A549 (cell line): ENCODE measurements at regions not wholly inside any gene's neighbourhood (a gene's known extent, or its start where the extent isn't known, plus 50 kb on each side); places are given as distances from the start of the nearest gene placed in this dataset.
A peak's percentile ranks its signal among the peaks of the same experiment; 100 is the strongest.

ENCODE experiments used
- ATAC-seq, 2 experiments: fragments of 200-7000 bp in 1 of 2; fragments of >200 bp in 1 of 2; cut with Nextera tagmentation in 1 of 2; cut with Tn5 transposase in 1 of 2; 3 replicates each; pipeline versions ENCODE4 v1.8.0 to v1.9.1; 2018 to 2020; ENCODE audit warnings: mild to moderate bottlenecking in 1 of 2, moderate library complexity in 1 of 2
- CTCF ChIA-PET: fragments of 300-600 bp; sonication (Branson Sonifier 250); formaldehyde crosslinking; extraction: SDS; loops from one replicate; lab custom pipeline; 2021; ENCODE audit warnings: antibody characterized with exemption, inconsistent platforms; lab: Yijun Ruan, JAX
- POLR2A ChIA-PET: fragments of 350-600 bp; formaldehyde crosslinking; extraction: SDS; loops from one replicate; lab custom pipeline; 2021; ENCODE audit warnings: antibody characterized with exemption, inconsistent platforms; lab: Yijun Ruan, JAX
- DNase-seq, 2 experiments: peaks; one replicate each; pipeline versions ENCODE4 v3.0.0 to v3.0.0-alpha.2; 2011 to 2016; ENCODE audit warnings: low read depth in 1 of 2, low spot score in 1 of 2
- FAIRE-seq: peaks from 2 replicates; lab custom pipeline; 2011; peaks lifted over from hg19 to GRCh38; lab: Jason Lieb, UNC
- H3K27ac ChIP-seq, 2 experiments: fragments of >200 bp; sonication (Bioruptor Twin); formaldehyde crosslinking; 3 replicates each; pipeline ENCODE4 v1.5.1; 2016 to 2017
- H3K4me1 ChIP-seq: fragments of >200 bp; sonication (Bioruptor Twin); formaldehyde crosslinking; 3 replicates; pipeline ENCODE4 v1.6.1; 2016
- H3K4me2 ChIP-seq: fragments of >200 bp; sonication (Bioruptor Twin); formaldehyde crosslinking; 3 replicates; pipeline ENCODE4 v1.6.1; 2016
- H3K4me3 ChIP-seq: fragments of >200 bp; sonication (Bioruptor Twin); formaldehyde crosslinking; 3 replicates; pipeline ENCODE4 v1.5.1; 2016
- H3K9me3 ChIP-seq: fragments of >200 bp; sonication (Bioruptor Twin); formaldehyde crosslinking; 3 replicates; pipeline ENCODE4 v1.6.1; 2016
- BHLHE40 ChIP-seq: IDR thresholded peaks from 2 replicates; pipeline ENCODE4 v1.6.1; 2012; ENCODE audit warnings: low read depth, low read length, inconsistent platforms
- CEBPB ChIP-seq, 2 experiments: fragments of >200 bp in 1 of 2; sonication (Bioruptor Twin) in 1 of 2; formaldehyde crosslinking in 1 of 2; IDR thresholded peaks; 2 replicates each; pipeline ENCODE4 v1.6.1; 2012 to 2016
- CHD2 ChIP-seq: fragments of 150-350 bp; IDR thresholded peaks from 2 replicates; pipeline ENCODE4 v1.6.1; 2014; ENCODE audit warnings: low read length; ENCODE audit not compliant: partially characterized antibody
- CTCF ChIP-seq: fragments of >200 bp; sonication (Bioruptor Twin); formaldehyde crosslinking; IDR thresholded peaks from 3 replicates; pipeline ENCODE4 v1.5.1; 2016
- EHMT2 ChIP-seq: fragments of 200-600 bp; sonication (generic); IDR thresholded peaks from 2 replicates; pipeline ENCODE4 v1.6.1; 2016; ENCODE audit warnings: antibody characterized with exemption, low read depth, mild to moderate bottlenecking, moderate library complexity
- EP300 ChIP-seq, 2 experiments: fragments of >200 bp; sonication (Bioruptor Twin); formaldehyde crosslinking; IDR thresholded peaks; 2 replicates in 1 of 2; 3 replicates in 1 of 2; pipeline ENCODE4 v1.6.1; 2016 to 2017
- FOXS1 ChIP-seq: fragments of 250-450 bp; sonication (Bioruptor Pico); IDR thresholded peaks from 2 replicates; pipeline ENCODE4 v1.5.0; 2020; ENCODE audit warnings: mild to moderate bottlenecking, moderate library complexity
- GATA3 ChIP-seq: IDR thresholded peaks from 2 replicates; pipeline ENCODE4 v1.6.1; 2012; ENCODE audit warnings: borderline replicate concordance
- HOXA7 ChIP-seq: fragments of 250-450 bp; sonication (Bioruptor Pico); IDR thresholded peaks from 2 replicates; pipeline ENCODE4 v1.5.0; 2020; ENCODE audit warnings: mild to moderate bottlenecking, moderate library complexity
- HOXB5 ChIP-seq: fragments of 250-450 bp; sonication (Bioruptor Pico); IDR thresholded peaks from 2 replicates; pipeline ENCODE4 v1.5.0; 2020; ENCODE audit warnings: mild to moderate bottlenecking, moderate library complexity
- JUN ChIP-seq, 2 experiments: fragments of >200 bp; sonication (Bioruptor Twin); formaldehyde crosslinking; IDR thresholded peaks; 2 replicates in 1 of 2; 3 replicates in 1 of 2; pipeline ENCODE4 v1.6.1; 2016 to 2017
- KDM1A ChIP-seq: fragments of 200-600 bp; sonication (generic); IDR thresholded peaks from 2 replicates; pipeline ENCODE4 v1.6.1; 2016; ENCODE audit warnings: low read depth, mild to moderate bottlenecking
- NFE2L2 ChIP-seq: fragments of 150-350 bp; conservative IDR thresholded peaks from 2 replicates; pipeline ENCODE4 v1.6.1; 2014; ENCODE audit warnings: low read length
- POLR2AphosphoS2 ChIP-seq: conservative IDR thresholded peaks from 2 replicates; pipeline ENCODE4 v1.6.1; 2012; ENCODE audit warnings: low read length, improper control_type of control experiment, inconsistent platforms
- RARB ChIP-seq: fragments of 250-450 bp; sonication (Bioruptor Pico); IDR thresholded peaks from 2 replicates; pipeline ENCODE4 v1.8.0; 2021; ENCODE audit warnings: mild to moderate bottlenecking, moderate library complexity
- RCOR1 ChIP-seq: fragments of 150-350 bp; IDR thresholded peaks from 2 replicates; pipeline ENCODE4 v1.6.1; 2014; ENCODE audit warnings: antibody characterized with exemption, low read length, low read depth
- REST ChIP-seq: fragments of 200-600 bp; sonication (generic); IDR thresholded peaks from 2 replicates; pipeline ENCODE4 v1.6.1; 2016; ENCODE audit warnings: antibody characterized with exemption, mild to moderate bottlenecking, moderate library complexity
- RFX5 ChIP-seq: fragments of 450-650 bp; IDR thresholded peaks from 2 replicates; pipeline ENCODE4 v1.7.1; 2014; ENCODE audit warnings: antibody characterized with exemption, mild to moderate bottlenecking, moderate library complexity
- WGBS: methylation state at CpG from one replicate; pipeline ENCODE4 v1.1.6; 2017; ENCODE audit errors: missing lambda C conversion rate; 5-methylcytosine and 5-hydroxymethylcytosine counted together
- TF ChIP-seq, protein P1 (sequence below): fragments of >200 bp; sonication (Bioruptor Twin); formaldehyde crosslinking; IDR thresholded peaks from 3 replicates; pipeline ENCODE4 v1.6.1; 2016
- TF ChIP-seq, protein P2 (sequence below): fragments of >200 bp; sonication (Bioruptor Twin); formaldehyde crosslinking; IDR thresholded peaks from 2 replicates; pipeline ENCODE4 v1.6.1; 2016
- TF ChIP-seq, protein P3 (sequence below): IDR thresholded peaks from 2 replicates; pipeline ENCODE4 v1.6.1; 2012
- TF ChIP-seq, protein P4 (sequence below): fragments of 450-650 bp; IDR thresholded peaks from 2 replicates; pipeline ENCODE4 v1.6.1; 2014; ENCODE audit warnings: antibody characterized with exemption
- TF ChIP-seq, protein P5 (sequence below): IDR thresholded peaks from 2 replicates; pipeline ENCODE4 v1.6.1; 2012

DNA sequence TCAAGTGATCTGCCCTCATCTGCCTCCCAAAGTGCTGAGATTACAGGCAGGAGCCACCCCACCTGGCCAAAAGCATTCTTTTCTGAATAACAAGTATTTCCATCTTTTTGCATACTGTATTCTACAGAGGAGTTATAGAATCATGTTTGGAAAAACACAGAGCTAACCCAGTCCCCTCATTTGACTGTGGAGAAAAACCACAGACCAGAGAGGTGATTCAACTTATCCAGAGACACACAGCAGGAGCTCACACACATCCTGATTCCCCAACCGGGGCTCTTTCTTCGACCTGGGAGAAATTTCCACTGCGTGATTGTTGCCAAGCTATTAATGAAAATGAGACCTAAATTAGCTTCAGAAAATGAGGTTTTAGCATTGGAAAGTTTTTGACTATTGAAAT, 176.1 kb upstream of the TLE3 start:
- H3K9me3 ChIP-seq, result no peaks in the 10 kb centered on the region
- TF ChIP-seq NFE2L2 (no peak), EP300 (IDR thresholded peaks at IDR 0.05) (no peak), KDM1A (no peak), FOXS1 (CRISPR knock-in tag) (no peak), CEBPB (IDR thresholded peaks at IDR 0.05) (no peak), HOXB5 (CRISPR knock-in tag) (no peak), HOXA7 (CRISPR knock-in tag) (no peak), POLR2AphosphoS2 (no peak), REST (no peak)
- TF ChIP-seq, protein P1, sequence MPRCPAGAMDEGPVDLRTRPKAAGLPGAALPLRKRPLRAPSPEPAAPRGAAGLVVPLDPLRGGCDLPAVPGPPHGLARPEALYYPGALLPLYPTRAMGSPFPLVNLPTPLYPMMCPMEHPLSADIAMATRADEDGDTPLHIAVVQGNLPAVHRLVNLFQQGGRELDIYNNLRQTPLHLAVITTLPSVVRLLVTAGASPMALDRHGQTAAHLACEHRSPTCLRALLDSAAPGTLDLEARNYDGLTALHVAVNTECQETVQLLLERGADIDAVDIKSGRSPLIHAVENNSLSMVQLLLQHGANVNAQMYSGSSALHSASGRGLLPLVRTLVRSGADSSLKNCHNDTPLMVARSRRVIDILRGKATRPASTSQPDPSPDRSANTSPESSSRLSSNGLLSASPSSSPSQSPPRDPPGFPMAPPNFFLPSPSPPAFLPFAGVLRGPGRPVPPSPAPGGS, result no peak
- TF ChIP-seq, all 56 proteins: peak for 0
- 80% methylated on average over 3 of the region's 3 CpGs for WGBS
- CTCF ChIA-PET, result interaction anchor here (0.5 to 1.8 kb wide), 7 partner anchors 15 to 796 kb away, joined by 3 to 5 read pairs (median 3); no protein-coding TSS in a partner anchor
- no peak overlapping the region for H3K4me3 ChIP-seq
- H3K4me2 ChIP-seq, result no peak overlapping the region
- ATAC-seq (no peak), DNase-seq (no peak), FAIRE-seq (no peak)
- peak overlapping the region in 1 of 2 experiments; percentile 63; a peak in 1 of 6 replicates for H3K27ac ChIP-seq
- H3K4me1 ChIP-seq, result peaks cover 37% of the 10 kb centered on the region
- POLR2A ChIA-PET, result no interaction called here

DNA sequence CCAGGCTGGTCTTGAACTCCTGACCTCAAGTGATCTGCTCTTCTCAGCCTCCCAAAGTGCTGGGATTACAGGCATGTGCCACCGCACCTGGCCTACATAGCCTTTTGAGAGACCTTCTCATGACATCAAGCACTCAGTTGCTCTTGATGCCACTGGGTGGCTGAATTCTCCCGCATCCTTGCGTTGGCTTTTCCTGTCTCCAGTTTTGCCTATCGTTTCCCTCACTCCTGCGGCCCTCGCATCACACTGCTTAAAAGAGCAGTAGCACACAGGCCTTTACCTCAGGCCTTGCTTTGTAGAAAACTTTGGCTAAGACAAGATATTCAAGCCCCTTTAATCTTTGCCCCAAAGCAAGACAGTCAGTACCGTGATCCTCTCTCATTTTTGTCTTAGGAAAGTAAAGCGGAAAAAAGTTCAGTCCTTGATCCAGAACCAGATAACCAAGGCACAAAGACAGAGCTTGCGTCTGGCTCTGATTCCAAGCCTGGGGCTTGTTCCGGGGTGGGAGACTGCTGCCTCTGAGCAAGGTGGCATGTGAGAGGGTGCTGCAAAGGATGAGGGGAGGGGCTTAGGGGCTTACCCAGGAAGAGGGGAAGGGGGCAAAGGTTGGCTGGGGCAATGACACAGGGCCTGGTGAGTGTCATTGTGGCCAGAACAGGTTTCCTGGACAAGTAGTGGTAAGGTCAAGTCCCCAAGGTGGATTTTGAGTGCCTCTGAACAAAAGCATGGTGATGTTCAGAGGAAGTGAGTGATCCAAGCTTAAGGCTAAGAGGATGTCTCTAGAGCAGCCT, 175.0 kb upstream of the TLE3 start:
- Histone ChIP-seq H3K27ac (peak overlapping the region; percentile 63 to 79; a peak in 5 of 6 replicates), H3K4me3 (no peak overlapping the region), H3K4me2 (peak overlapping the region; percentile 68; the same call in 1 of the 3 replicates), H3K9me3 (no peaks in the 10 kb centered on the region), H3K4me1 (peaks cover 46% of the 10 kb centered on the region)
- WGBS, result 97% methylated on average over 10 of the region's 10 CpGs
- FAIRE-seq (no peak), DNase-seq (no peak), ATAC-seq (no peak)
- TF ChIP-seq EHMT2 (no peak), FOXS1 (CRISPR knock-in tag) (no peak), CTCF (no peak), CHD2 (no peak), HOXA7 (CRISPR knock-in tag) (no peak), BHLHE40 (no peak), JUN (IDR thresholded peaks at IDR 0.05) (no peak), RCOR1 (no peak), GATA3 (no peak), RARB (CRISPR knock-in tag) (no peak), RFX5 (no peak)
- TF ChIP-seq, protein P2, sequence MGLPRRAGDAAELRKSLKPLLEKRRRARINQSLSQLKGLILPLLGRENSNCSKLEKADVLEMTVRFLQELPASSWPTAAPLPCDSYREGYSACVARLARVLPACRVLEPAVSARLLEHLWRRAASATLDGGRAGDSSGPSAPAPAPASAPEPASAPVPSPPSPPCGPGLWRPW, result no peak
- TF ChIP-seq, protein P3, sequence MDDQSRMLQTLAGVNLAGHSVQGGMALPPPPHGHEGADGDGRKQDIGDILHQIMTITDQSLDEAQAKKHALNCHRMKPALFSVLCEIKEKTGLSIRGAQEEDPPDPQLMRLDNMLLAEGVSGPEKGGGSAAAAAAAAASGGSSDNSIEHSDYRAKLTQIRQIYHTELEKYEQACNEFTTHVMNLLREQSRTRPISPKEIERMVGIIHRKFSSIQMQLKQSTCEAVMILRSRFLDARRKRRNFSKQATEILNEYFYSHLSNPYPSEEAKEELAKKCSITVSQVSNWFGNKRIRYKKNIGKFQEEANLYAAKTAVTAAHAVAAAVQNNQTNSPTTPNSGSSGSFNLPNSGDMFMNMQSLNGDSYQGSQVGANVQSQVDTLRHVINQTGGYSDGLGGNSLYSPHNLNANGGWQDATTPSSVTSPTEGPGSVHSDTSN, result no peak
- TF ChIP-seq, protein P4, sequence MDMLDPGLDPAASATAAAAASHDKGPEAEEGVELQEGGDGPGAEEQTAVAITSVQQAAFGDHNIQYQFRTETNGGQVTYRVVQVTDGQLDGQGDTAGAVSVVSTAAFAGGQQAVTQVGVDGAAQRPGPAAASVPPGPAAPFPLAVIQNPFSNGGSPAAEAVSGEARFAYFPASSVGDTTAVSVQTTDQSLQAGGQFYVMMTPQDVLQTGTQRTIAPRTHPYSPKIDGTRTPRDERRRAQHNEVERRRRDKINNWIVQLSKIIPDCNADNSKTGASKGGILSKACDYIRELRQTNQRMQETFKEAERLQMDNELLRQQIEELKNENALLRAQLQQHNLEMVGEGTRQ, result no peak
- TF ChIP-seq, protein P5, sequence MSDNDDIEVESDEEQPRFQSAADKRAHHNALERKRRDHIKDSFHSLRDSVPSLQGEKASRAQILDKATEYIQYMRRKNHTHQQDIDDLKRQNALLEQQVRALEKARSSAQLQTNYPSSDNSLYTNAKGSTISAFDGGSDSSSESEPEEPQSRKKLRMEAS, result no peak
- POLR2A ChIA-PET, result no interaction called here
- CTCF ChIA-PET, result interaction anchor here (1.0 to 1.8 kb wide), 5 partner anchors 14 to 795 kb away, joined by 3 to 5 read pairs (median 3); no protein-coding TSS in a partner anchor
